ENCODE measurements at regions not wholly inside any gene's neighbourhood (a gene's known extent, or its start where the extent isn't known, plus 50 kb on each side); places are given as distances from the start of the nearest gene placed in this dataset.

GRCh38 chr4:189035091-189035490, 895.9 kb downstream of the TRIML1 start:
- TF ChIP-seq FOXP2 (optimal IDR thresholded peaks at IDR 0.05; ENCODE audit: borderline replicate concordance, extremely low read depth, extremely low read length, insufficient read depth) (no peak), POLR2AphosphoS5 (IDR thresholded peaks at IDR 0.05; ENCODE audit: low read depth, low read length) (no peak), SIN3A (IDR thresholded peaks at IDR 0.05; ENCODE audit: borderline replicate concordance, insufficient read depth, low read length) (no peak), TAF1 (IDR thresholded peaks at IDR 0.05; ENCODE audit: borderline replicate concordance, insufficient read depth, low read length) (no peak), REST (IDR thresholded peaks at IDR 0.05; ENCODE audit: insufficient read depth in 1 of 2, low read depth in 2 of 2, low read length in 2 of 2) (no peak)

- TF ChIP-seq SIN3A (IDR thresholded peaks at IDR 0.05; ENCODE audit: borderline replicate concordance, insufficient read depth, low read length): no peak
- TF ChIP-seq TAF1 (IDR thresholded peaks at IDR 0.05; ENCODE audit: borderline replicate concordance, insufficient read depth, low read length): no peak
- no peak for TF ChIP-seq REST (IDR thresholded peaks at IDR 0.05; ENCODE audit: insufficient read depth in 1 of 2, low read depth in 2 of 2, low read length in 2 of 2)
- no peak for TF ChIP-seq POLR2AphosphoS5 (IDR thresholded peaks at IDR 0.05; ENCODE audit: low read depth, low read length)
- TF ChIP-seq FOXP2 (optimal IDR thresholded peaks at IDR 0.05; ENCODE audit: borderline replicate concordance, extremely low read depth, extremely low read length, insufficient read depth): no peak
Observed at GRCh38 chr4:189035654-189036053, 896.4 kb downstream of the TRIML1 start.

- no peak for TF ChIP-seq TAF1 (IDR thresholded peaks at IDR 0.05; ENCODE audit: borderline replicate concordance, insufficient read depth, low read length)
Observed at GRCh38 chr4:189036906-189037305, 897.7 kb downstream of the TRIML1 start.

- TF ChIP-seq POLR2AphosphoS5 (IDR thresholded peaks at IDR 0.05; ENCODE audit: low read depth, low read length) (no peak), REST (IDR thresholded peaks at IDR 0.05; ENCODE audit: insufficient read depth in 1 of 2, low read depth in 2 of 2, low read length in 2 of 2) (no peak), TAF1 (IDR thresholded peaks at IDR 0.05; ENCODE audit: borderline replicate concordance, insufficient read depth, low read length) (no peak), FOXP2 (optimal IDR thresholded peaks at IDR 0.05; ENCODE audit: borderline replicate concordance, extremely low read depth, extremely low read length, insufficient read depth) (no peak), SIN3A (IDR thresholded peaks at IDR 0.05; ENCODE audit: borderline replicate concordance, insufficient read depth, low read length) (no peak)
Observed at GRCh38 chr4:189046642-189047041, 894.0 kb upstream of the FRG1 start.

GRCh38 chr4:189048119-189048518, 892.6 kb upstream of the FRG1 start:
- no peak for TF ChIP-seq SIN3A (IDR thresholded peaks at IDR 0.05; ENCODE audit: borderline replicate concordance, insufficient read depth, low read length)
- TF ChIP-seq REST (IDR thresholded peaks at IDR 0.05; ENCODE audit: insufficient read depth in 1 of 2, low read depth in 2 of 2, low read length in 2 of 2): no peak
- no peak for TF ChIP-seq POLR2AphosphoS5 (IDR thresholded peaks at IDR 0.05; ENCODE audit: low read depth, low read length)
- TF ChIP-seq TAF1 (IDR thresholded peaks at IDR 0.05; ENCODE audit: borderline replicate concordance, insufficient read depth, low read length): no peak
